ENCODE measurements at regions not wholly inside any gene's neighbourhood (a gene's known extent, or its start where the extent isn't known, plus 50 kb on each side); places are given as distances from the start of the nearest gene placed in this dataset.
A peak's percentile ranks its signal among the peaks of the same experiment; 100 is the strongest.

GRCh38 chr16:85461814-85462713 is 151.1 kb upstream of the GSE1 start:
- peak; percentile 10 for TF ChIP-seq CTCF (IDR thresholded peaks at IDR 0.05; ENCODE audit: borderline replicate concordance, extremely low read depth, low read length, poor library complexity, severe bottlenecking)
- no peak for TF ChIP-seq EZH2 (IDR thresholded peaks at IDR 0.05; ENCODE audit: borderline replicate concordance, low read depth, low read length, severe bottlenecking)
